Astrocyte of the spinal cord (primary cell): ENCODE measurements at regions not wholly inside any gene's neighbourhood (a gene's known extent, or its start where the extent isn't known, plus 50 kb on each side); places are given as distances from the start of the nearest gene placed in this dataset.

Experiments used
- DNase-seq: peaks from one replicate; pipeline ENCODE4 v3.0.0; 2011; ENCODE audit warnings: low read depth, low spot score
- H3K4me3 ChIP-seq: 2 replicates; pipeline ENCODE4 v1.5.1; 2011; ENCODE audit warnings: low read depth, mild to moderate bottlenecking, low read length, moderate library complexity
- CTCF ChIP-seq: IDR thresholded peaks from 2 replicates; pipeline ENCODE4 v1.5.1; 2012; ENCODE audit warnings: low read depth, mild to moderate bottlenecking, low read length, inconsistent platforms
- in situ Hi-C: cut with HindIII; loops from 2 replicates; pipeline ENCODE4 v1.10.0; 2017; ENCODE audit warnings: low sequenced_read_pairs

DNA sequence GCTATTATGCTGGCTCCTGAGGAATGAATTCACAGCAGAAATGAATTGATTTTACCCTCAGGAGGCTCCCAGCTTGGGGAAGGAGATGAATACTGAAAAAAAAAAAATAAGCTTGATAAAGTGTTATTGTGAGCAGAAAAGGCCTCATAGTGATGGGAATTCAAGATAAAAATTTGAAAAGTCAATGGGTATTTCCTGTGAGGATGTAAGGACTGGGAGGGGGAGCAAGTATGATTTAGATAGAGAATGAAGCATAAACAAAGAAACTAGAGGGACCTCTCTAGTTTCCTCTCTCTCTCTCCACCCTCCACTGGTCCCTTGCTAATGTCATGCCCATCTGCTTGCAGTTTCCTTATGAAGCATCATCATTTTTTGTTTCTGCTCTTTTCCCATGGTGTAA lies 439.0 kb upstream of the PLXNA2 start:
- DNase-seq: no peak
- no peak overlapping the region for H3K4me3 ChIP-seq
- TF ChIP-seq CTCF: no peak
- in situ Hi-C loops: no loop called here

DNA sequence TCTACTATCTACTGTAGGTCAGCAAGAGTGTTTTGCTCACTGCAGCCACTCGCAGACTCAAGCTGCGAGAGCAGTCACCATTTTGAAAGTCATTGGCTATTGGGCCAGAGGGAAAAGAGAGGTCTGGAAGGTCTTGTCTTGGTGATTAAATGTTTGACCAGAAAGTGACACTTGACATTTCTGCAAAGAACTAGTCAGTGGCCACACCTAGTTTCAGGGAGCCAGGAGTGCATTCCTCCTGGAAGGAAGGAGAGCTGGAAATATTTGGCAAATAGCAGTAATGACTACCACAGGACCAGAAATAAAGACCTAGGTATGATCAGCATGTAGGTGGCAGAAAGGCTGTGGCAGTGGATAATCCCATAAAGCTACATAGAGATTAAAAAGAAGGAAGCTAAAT lies 440.0 kb upstream of the PLXNA2 start:
- in situ Hi-C loops: no loop called here
- no peak overlapping the region for H3K4me3 ChIP-seq
- no peak for TF ChIP-seq CTCF
- no peak for DNase-seq

DNA sequence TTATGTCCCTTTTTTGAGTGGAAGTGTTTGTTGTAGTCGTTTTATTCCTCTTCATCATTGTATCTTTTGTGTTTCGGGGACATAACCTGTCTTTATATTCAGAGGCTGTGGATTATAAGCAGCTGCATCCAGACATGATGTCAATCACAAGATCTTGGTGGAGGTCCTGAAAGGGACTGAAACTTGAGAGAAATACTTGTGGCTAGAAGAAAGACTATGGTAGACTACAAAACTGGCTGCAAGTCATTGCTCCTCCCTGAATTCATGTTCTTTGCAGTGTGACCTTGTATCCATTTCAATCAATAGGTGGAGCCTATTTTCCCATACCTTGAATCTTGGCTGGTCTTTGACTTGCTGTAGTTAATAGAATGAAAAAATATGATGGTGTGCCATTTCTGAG lies 442.4 kb upstream of the PLXNA2 start:
- TF ChIP-seq CTCF: no peak
- DNase-seq: no peak
- in situ Hi-C loops: no loop called here
- H3K4me3 ChIP-seq: no peak overlapping the region

- TF ChIP-seq CTCF: no peak
- H3K4me3 ChIP-seq: no peak overlapping the region
- in situ Hi-C loops: no loop called here
- no peak for DNase-seq
These were observed 444.6 kb upstream of the PLXNA2 start for GRCh38 chr1:208688656-208689315.

- TF ChIP-seq CTCF: no peak
- no peak for DNase-seq
- in situ Hi-C loops: no loop called here
These were observed 446.8 kb upstream of the PLXNA2 start for GRCh38 chr1:208691012-208691411.

DNA sequence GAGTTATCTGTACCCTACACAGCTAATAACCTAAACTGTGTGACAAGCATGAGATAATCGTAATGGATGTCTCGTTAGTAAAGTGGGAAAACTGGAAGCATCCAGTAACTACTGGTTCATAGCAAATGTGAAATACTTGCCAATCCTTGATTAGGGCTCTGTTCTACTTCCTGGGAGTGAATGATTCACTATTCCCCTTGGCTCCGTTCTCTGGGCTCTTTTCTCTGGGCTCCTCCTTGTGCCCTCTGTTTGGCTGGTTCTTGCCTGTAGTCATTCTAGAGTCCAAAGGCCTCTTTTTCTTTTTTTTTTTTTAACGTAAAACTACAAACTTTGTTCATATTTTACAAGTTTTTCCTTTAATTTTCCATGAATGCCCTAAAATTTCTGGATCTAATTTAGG lies 465.8 kb upstream of the PLXNA2 start:
- DNase-seq: no peak
- no peak overlapping the region for H3K4me3 ChIP-seq
- in situ Hi-C loops: no loop called here
- TF ChIP-seq CTCF: no peak

More at GRCh38 chr1:208691012-208691411, 446.8 kb upstream of the PLXNA2 start:
- H3K4me3 ChIP-seq: no peak overlapping the region
